ENCODE measurements at regions not wholly inside any gene's neighbourhood (a gene's known extent, or its start where the extent isn't known, plus 50 kb on each side); places are given as distances from the start of the nearest gene placed in this dataset.

DNA sequence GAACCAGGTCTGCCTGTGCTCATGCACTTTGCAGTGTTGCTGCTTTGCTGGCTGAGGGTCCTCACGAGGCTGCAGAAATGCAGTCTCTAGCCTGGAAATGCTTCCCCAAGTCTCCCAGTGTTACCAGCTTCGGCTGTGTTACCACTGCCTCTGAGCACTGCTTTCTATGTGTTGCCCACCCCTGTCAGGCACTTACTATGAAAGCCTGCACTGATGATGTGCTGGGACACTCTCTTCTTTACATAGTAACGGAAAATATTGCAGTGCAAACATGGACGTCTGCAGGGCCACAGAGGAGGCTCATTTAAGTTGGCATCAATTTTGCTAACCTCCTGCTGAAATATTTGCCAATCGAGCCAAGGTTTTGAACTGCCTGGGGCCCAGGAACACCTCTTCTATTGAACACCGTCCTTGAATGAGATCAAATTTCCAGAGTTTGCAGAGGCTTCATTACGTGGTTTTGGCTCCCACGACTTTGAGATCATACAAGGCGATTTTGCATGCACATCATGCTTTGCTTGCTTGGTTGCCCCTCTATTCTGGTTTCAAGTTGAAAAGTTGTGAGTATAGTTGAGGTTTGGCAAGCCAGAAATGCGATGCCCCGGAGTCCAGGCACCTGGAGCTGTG is 404.7 kb upstream of the PODXL start:
- TF ChIP-seq, protein P1, sequence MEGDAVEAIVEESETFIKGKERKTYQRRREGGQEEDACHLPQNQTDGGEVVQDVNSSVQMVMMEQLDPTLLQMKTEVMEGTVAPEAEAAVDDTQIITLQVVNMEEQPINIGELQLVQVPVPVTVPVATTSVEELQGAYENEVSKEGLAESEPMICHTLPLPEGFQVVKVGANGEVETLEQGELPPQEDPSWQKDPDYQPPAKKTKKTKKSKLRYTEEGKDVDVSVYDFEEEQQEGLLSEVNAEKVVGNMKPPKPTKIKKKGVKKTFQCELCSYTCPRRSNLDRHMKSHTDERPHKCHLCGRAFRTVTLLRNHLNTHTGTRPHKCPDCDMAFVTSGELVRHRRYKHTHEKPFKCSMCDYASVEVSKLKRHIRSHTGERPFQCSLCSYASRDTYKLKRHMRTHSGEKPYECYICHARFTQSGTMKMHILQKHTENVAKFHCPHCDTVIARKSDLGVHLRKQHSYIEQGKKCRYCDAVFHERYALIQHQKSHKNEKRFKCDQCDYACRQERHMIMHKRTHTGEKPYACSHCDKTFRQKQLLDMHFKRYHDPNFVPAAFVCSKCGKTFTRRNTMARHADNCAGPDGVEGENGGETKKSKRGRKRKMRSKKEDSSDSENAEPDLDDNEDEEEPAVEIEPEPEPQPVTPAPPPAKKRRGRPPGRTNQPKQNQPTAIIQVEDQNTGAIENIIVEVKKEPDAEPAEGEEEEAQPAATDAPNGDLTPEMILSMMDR (IDR thresholded peaks at IDR 0.05; ENCODE audit: borderline replicate concordance, extremely low read depth, low read length, poor library complexity, severe bottlenecking) = no peak
- no peak for TF ChIP-seq EZH2 (IDR thresholded peaks at IDR 0.05; ENCODE audit: borderline replicate concordance, low read depth, low read length, severe bottlenecking)
